ENCODE measurements at regions not wholly inside any gene's neighbourhood (a gene's known extent, or its start where the extent isn't known, plus 50 kb on each side); places are given as distances from the start of the nearest gene placed in this dataset.

DNA sequence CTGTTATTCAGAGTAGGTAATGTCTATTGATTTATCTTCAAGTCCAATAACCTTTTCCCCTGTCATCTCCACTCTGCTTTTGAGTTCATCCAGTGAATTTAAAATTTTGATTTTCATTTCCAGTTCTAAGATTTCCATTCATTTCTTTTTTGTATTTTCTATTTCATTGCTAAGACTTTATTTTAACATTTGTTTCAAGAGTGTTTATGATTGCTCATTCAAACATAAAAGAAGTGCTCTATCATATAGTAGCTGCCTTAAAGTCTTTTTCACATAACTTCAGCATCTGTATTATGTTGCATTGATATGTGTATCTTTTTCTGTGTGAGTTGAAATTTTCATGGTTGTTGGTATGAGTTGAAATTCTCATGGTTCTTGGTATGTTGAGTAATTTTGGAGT lies 341.6 kb downstream of the SOX4 start:
- no peak for TF ChIP-seq TCF12 (IDR thresholded peaks at IDR 0.05; ENCODE audit: low read depth)
- TF ChIP-seq ZBTB7A (IDR thresholded peaks at IDR 0.05; ENCODE audit: low read depth): no peak
- no peak for TF ChIP-seq CEBPB (IDR thresholded peaks at IDR 0.05)
- TF ChIP-seq NFIC (IDR thresholded peaks at IDR 0.05): no peak
- TF ChIP-seq RAD21 (IDR thresholded peaks at IDR 0.05; ENCODE audit: low read depth): no peak
- TF ChIP-seq TAF1 (IDR thresholded peaks at IDR 0.05; ENCODE audit: low read depth): no peak
- TF ChIP-seq EP300 (IDR thresholded peaks at IDR 0.05; ENCODE audit: borderline replicate concordance): no peak
- TF ChIP-seq CREB1 (IDR thresholded peaks at IDR 0.05; ENCODE audit: low read depth): no peak
- no peak for TF ChIP-seq YY1 (IDR thresholded peaks at IDR 0.05; ENCODE audit: low read depth)
- TF ChIP-seq FOXM1 (IDR thresholded peaks at IDR 0.05; ENCODE audit: borderline replicate concordance, low read depth): no peak
- TF ChIP-seq, protein P1, sequence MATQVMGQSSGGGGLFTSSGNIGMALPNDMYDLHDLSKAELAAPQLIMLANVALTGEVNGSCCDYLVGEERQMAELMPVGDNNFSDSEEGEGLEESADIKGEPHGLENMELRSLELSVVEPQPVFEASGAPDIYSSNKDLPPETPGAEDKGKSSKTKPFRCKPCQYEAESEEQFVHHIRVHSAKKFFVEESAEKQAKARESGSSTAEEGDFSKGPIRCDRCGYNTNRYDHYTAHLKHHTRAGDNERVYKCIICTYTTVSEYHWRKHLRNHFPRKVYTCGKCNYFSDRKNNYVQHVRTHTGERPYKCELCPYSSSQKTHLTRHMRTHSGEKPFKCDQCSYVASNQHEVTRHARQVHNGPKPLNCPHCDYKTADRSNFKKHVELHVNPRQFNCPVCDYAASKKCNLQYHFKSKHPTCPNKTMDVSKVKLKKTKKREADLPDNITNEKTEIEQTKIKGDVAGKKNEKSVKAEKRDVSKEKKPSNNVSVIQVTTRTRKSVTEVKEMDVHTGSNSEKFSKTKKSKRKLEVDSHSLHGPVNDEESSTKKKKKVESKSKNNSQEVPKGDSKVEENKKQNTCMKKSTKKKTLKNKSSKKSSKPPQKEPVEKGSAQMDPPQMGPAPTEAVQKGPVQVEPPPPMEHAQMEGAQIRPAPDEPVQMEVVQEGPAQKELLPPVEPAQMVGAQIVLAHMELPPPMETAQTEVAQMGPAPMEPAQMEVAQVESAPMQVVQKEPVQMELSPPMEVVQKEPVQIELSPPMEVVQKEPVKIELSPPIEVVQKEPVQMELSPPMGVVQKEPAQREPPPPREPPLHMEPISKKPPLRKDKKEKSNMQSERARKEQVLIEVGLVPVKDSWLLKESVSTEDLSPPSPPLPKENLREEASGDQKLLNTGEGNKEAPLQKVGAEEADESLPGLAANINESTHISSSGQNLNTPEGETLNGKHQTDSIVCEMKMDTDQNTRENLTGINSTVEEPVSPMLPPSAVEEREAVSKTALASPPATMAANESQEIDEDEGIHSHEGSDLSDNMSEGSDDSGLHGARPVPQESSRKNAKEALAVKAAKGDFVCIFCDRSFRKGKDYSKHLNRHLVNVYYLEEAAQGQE (IDR thresholded peaks at IDR 0.05; ENCODE audit: low read depth): no peak
- TF ChIP-seq, protein P2, sequence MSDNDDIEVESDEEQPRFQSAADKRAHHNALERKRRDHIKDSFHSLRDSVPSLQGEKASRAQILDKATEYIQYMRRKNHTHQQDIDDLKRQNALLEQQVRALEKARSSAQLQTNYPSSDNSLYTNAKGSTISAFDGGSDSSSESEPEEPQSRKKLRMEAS (IDR thresholded peaks at IDR 0.05): no peak

DNA sequence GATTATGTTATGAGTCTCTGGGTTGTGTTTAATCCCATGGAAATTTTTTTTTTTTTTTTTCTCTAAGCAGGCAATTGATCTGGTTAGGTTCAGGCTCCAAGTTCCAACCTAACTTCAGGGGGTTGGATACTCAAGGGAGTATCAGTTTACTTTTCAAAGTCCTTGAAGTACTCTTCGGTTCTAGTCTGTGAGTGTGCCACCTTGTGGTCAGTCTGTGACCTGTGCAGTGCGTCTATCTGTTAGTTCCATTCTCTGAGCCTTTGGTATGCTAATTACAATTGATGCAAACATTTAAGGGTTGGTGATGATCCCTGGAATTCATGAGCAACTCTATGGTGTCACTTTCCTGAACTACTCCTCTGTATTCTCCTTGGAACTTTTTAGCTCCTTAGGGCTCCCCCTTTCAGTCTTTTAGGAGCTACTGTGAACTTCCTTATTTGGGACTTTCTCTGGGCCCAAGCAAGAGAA lies 342.0 kb downstream of the SOX4 start:
- TF ChIP-seq, protein P3, sequence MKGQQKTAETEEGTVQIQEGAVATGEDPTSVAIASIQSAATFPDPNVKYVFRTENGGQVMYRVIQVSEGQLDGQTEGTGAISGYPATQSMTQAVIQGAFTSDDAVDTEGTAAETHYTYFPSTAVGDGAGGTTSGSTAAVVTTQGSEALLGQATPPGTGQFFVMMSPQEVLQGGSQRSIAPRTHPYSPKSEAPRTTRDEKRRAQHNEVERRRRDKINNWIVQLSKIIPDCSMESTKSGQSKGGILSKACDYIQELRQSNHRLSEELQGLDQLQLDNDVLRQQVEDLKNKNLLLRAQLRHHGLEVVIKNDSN (IDR thresholded peaks at IDR 0.05): no peak
- TF ChIP-seq CREB1 (IDR thresholded peaks at IDR 0.05; ENCODE audit: low read depth) (no peak), RAD21 (IDR thresholded peaks at IDR 0.05; ENCODE audit: low read depth) (peak; percentile 65), ZBTB7A (IDR thresholded peaks at IDR 0.05; ENCODE audit: low read depth) (no peak), TAF1 (IDR thresholded peaks at IDR 0.05; ENCODE audit: low read depth) (no peak)

DNA sequence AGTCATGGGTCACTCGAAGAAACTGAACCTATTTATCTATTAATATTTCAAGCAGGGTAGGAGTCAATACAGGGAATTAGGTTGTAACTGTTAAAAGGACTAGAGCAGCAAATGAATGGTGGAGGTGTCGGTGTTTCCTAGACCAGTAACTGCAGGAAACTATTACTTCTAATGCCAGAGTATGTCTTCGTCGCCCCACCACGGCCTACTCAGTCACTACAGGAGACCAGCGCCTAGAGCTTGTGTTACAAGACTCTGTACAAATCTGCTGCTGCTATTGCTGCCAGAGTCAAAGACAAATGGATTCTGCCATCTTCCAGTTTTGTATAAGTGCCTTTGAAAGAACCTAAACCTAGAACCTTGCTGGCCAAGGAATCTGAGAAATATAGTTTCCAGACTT lies 343.9 kb downstream of the SOX4 start:
- TF ChIP-seq FOXM1 (IDR thresholded peaks at IDR 0.05; ENCODE audit: borderline replicate concordance, low read depth): no peak
- no peak for TF ChIP-seq NFIC (IDR thresholded peaks at IDR 0.05)
- TF ChIP-seq EP300 (IDR thresholded peaks at IDR 0.05; ENCODE audit: borderline replicate concordance): no peak

DNA sequence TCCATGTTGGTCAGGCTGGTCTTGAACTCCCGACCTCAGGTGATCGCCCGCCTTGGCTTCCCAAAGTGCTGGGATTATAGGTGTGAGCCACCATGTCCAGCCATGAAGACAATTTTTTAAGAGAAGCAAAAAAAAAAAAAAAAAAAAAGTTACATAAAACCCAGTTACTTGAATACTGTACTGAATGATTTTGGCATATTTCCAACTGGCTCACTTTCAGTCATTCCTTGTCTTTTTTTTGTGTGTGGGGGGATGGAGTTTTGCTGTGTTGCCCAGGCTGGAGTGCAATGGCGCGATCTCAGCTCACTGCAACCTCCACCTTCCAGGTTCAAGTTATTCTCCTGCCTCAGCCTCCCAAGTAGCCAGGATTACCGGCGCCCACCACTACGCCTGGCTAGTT lies 345.5 kb downstream of the SOX4 start:
- peak; percentile 47 for TF ChIP-seq NFIC (IDR thresholded peaks at IDR 0.05)

DNA sequence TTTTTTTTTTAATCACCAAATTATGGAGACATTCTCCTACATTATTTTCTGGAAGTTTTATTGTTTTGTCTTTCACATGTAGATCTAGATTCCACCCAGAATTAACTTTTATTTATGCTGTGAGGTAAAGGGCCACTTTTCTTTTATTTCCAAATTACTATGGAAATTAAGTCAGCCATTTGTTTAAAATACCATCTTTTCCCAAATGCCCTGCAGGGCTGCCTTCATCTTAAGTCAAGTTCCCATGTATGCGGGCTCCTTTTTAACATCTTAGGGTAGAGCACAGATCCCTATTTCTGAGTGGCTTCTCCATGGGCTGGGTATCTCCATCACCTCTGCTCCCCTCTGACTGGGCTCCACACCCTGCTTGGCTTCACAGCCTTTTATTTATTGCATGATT lies 348.4 kb downstream of the SOX4 start:
- TF ChIP-seq, protein P3 (IDR thresholded peaks at IDR 0.05): no peak
- TF ChIP-seq CREB1 (IDR thresholded peaks at IDR 0.05; ENCODE audit: low read depth) (no peak), CEBPB (IDR thresholded peaks at IDR 0.05) (no peak)
- TF ChIP-seq, protein P2 (IDR thresholded peaks at IDR 0.05): no peak

DNA sequence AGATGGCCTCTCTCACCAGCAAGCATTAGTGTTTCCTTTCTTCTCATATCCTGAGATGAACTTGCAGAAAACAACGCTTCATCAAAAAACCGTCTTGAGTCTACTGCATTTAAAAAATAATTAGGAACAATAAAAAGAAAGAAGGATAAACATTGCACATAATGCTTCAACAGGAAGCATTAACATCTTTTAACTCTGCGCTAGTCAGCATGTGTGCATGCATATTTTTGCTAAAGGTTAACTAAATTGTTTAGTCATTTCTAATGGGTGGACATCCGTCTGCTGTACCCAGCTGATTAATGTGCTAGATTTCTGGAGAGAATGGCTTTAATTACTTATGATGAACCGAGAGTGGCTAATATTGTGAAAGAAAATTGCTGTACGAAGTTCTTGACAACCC lies 349.3 kb downstream of the SOX4 start:
- TF ChIP-seq TEAD4 (IDR thresholded peaks at IDR 0.05): no peak
- TF ChIP-seq, protein P2 (IDR thresholded peaks at IDR 0.05): no peak
- TF ChIP-seq NFIC (IDR thresholded peaks at IDR 0.05): no peak
- no peak for TF ChIP-seq YY1 (IDR thresholded peaks at IDR 0.05; ENCODE audit: low read depth)
- TF ChIP-seq, protein P3 (IDR thresholded peaks at IDR 0.05): no peak
- no peak for TF ChIP-seq CREB1 (IDR thresholded peaks at IDR 0.05; ENCODE audit: low read depth)
- no peak for TF ChIP-seq EP300 (IDR thresholded peaks at IDR 0.05; ENCODE audit: borderline replicate concordance)
- TF ChIP-seq ZBTB7A (IDR thresholded peaks at IDR 0.05; ENCODE audit: low read depth): no peak
- no peak for TF ChIP-seq CEBPB (IDR thresholded peaks at IDR 0.05)
- no peak for TF ChIP-seq TAF1 (IDR thresholded peaks at IDR 0.05; ENCODE audit: low read depth)
- TF ChIP-seq EGR1 (IDR thresholded peaks at IDR 0.05): no peak
- TF ChIP-seq TCF12 (IDR thresholded peaks at IDR 0.05; ENCODE audit: low read depth): no peak
- TF ChIP-seq RAD21 (IDR thresholded peaks at IDR 0.05; ENCODE audit: low read depth): no peak

DNA sequence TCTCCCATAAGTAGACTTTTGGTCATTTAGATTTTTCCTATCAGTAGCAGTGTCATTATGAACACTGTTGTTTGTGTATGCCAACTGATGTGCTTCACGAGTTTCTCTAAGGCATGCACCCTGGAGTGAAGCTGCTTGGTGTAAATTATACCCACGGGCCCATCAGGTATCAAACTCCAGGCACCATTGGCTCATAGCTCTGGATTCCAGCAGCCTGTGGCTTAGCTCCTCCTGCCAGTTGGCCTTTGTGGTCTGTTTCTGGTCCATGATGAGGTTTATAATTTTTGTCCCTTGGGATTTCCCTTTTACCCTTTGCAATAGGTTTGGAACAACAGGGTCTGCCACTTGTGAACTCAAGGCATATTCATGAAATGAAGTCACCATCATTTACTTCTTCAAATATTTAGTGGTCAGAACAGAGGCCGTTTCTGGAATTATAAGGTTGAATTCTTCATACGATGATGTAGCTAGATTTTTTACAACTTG lies 350.5 kb downstream of the PRL start:
- TF ChIP-seq EP300 (IDR thresholded peaks at IDR 0.05; ENCODE audit: borderline replicate concordance): no peak
- no peak for TF ChIP-seq NFIC (IDR thresholded peaks at IDR 0.05)
- TF ChIP-seq FOXM1 (IDR thresholded peaks at IDR 0.05; ENCODE audit: borderline replicate concordance, low read depth): no peak
- TF ChIP-seq, protein P3 (IDR thresholded peaks at IDR 0.05): no peak
- no peak for TF ChIP-seq CREB1 (IDR thresholded peaks at IDR 0.05; ENCODE audit: low read depth)
- no peak for TF ChIP-seq EGR1 (IDR thresholded peaks at IDR 0.05)
- TF ChIP-seq, protein P2 (IDR thresholded peaks at IDR 0.05): no peak
- TF ChIP-seq TEAD4 (IDR thresholded peaks at IDR 0.05): no peak
- TF ChIP-seq TCF12 (IDR thresholded peaks at IDR 0.05; ENCODE audit: low read depth): no peak
- TF ChIP-seq CEBPB (IDR thresholded peaks at IDR 0.05): no peak
- no peak for TF ChIP-seq YY1 (IDR thresholded peaks at IDR 0.05; ENCODE audit: low read depth)
- TF ChIP-seq RAD21 (IDR thresholded peaks at IDR 0.05; ENCODE audit: low read depth): no peak
- TF ChIP-seq ZBTB7A (IDR thresholded peaks at IDR 0.05; ENCODE audit: low read depth): no peak
- TF ChIP-seq, protein P1 (IDR thresholded peaks at IDR 0.05; ENCODE audit: low read depth): no peak
- TF ChIP-seq TAF1 (IDR thresholded peaks at IDR 0.05; ENCODE audit: low read depth): no peak
